HG03575 (cell line): ENCODE measurements at regions not wholly inside any gene's neighbourhood (a gene's known extent, or its start where the extent isn't known, plus 50 kb on each side); places are given as distances from the start of the nearest gene placed in this dataset.

Experiments
- ATAC-seq: cut with Tn5 transposase; IDR thresholded peaks from one replicate; pipeline ENCODE4 v1.9.1; 2021; ENCODE audit not compliant: unreplicated experiment, insufficient number of reproducible peaks, low FRiP score; ENCODE audit errors: extremely low read depth

DNA sequence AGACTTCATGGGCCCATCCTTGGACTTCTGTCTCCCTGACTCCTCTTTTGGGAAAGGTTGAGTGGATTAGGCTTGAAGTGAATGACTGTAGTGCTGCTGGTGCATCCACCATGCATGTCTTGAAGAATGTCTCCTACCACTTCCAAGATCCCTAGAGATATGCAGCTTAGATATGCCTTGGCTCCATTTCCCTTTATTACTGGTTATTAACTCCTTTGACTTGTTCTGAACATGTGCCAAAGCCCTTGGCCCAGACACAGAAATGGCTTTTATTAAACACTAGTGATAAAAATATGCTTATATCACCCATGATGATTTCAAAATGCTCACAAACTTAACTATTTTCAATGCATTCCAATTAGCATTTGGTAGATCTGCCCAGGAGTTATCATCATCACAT, 90.0 kb upstream of the SLC14A2 start:
- no peak for ATAC-seq

DNA sequence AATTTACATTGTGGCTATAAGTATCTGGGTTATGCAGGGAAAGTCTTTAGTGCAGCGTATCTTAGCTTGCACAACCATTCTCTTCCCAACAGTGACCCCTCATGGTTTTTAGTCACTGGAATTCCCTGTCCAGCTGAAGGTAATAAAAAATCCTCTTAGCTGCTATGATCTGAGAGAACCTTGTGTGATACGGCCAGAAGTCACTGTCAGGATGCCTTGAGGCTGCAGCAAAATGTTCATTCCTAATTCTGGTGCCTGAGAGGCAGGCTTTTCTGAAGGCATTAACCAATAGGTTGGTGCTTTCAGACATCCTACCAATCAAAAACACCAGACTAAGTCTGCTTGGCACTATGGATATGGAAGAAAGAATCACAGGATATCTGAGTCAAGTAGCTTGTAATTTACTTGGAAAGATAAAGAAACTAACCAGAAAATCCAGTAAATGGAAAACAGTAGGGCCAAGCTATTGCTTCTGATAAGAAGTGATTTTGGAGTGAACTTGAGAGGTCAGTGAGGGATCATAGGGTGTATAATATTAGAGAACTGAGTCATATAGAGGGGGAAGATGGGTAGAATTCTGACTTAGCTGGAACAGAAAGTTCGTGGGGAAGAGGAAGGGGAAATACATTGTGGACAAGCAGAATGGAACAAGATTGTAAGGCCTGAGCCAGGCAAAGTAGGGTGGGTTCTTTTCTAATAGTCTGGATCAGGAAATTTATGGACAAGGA, 89.0 kb upstream of the SLC14A2 start:
- no peak for ATAC-seq

DNA sequence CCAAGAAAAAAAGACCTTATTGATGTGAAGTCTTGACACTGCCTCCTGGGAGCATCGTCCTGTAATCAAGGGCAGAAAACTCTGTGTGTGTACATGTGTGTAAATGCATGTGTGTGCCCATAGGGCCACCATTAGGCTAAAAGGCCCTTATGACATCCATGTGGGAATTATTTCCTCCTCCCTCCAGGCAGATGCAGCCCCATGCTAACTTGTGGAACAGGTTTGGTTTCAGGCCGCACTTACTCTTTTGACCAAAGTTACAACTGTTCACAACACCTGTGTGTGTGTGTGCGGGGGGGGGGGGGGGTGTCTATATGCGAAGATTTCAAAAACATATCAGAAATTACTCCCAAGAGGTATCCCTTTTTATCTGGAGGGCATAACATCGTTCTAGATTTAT, 87.4 kb upstream of the SLC14A2 start:
- no peak for ATAC-seq

DNA sequence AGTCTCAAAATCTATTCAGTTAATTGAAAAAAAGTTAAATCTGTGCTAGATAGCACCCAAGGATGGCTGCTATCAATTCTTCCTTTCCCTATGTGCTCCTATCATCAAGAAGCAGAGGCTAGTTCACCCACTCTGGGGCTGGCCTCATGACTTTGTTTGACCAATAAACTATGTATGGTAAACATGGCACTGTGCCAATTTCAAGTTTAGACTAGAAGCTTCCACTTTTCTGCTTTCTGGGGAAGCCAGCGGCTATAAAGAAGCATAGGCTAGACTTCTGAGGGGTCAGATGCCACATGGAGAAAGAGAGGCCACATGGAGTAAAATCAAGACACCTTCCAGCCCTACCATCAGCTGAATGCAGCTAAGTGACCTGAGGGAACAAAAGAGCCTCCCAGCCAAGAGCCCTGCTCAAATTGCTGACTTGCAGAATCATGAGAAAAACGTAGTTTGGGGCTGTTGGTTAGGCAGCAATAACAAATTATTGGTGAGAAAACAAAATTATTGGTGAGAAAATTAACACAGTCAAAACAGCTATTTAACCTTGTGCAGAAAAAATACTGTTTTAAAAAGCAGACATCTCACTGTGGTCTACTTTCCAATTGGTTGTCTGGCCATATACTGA, 86.5 kb upstream of the SLC14A2 start:
- no peak for ATAC-seq

DNA sequence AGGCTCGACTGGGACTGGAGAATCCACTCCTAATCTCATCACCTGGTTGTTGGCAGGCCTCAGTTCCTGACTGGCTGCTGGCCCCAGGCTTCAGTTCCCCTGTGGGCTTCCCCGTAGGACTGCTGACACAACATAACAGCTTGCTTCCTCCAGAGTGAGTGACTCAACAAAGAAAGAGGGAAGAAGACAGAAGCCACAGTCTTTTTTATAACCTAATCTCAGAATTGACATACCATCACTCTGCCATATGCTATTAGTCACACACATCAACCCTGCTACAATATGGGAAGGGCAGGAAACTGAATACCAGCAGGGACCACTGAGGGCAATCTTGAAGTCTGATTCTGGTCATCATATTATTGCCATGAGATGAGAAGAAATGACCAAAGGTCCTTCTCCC, 76.8 kb upstream of the SLC14A2 start:
- ATAC-seq: no peak

DNA sequence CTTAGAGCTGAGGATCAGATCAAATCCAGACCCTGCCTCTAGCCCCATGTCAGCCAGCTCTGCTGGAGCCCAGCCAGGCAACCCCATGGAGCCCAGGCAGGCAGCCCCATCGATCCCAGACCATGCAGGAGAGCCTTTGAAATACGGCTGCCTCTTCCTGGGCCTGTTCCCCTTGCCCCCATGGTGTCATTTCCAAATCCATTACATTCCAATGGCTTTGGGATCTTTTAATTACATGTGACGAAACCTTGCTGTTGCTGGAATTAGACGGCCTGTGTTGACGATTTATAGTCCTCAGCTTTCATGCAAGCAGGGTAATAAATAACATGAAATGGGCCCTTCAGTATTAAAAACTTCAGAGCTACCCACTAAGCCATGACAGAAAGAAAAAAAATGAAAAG, 75.8 kb upstream of the SLC14A2 start:
- no peak for ATAC-seq

DNA sequence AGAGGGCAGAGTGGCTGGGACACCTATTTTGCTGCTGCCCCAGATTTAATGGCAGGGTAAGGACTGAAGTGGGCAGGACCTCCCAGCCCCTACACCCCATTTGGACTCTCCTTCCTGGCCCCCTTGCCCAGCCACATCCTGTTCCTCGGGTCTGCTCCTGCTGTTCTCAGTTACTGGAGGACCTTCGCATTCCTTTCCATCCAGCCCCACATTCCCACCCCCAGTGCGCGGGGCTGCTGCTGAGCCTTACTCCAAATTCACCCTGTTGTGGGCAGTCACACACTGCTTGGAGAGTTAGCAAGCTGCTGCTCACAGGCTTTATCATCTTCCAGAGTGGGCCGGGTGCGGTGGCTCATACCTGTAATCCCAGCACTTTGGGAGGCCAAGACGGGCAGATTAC, 75.2 kb upstream of the SLC14A2 start:
- ATAC-seq: no peak

DNA sequence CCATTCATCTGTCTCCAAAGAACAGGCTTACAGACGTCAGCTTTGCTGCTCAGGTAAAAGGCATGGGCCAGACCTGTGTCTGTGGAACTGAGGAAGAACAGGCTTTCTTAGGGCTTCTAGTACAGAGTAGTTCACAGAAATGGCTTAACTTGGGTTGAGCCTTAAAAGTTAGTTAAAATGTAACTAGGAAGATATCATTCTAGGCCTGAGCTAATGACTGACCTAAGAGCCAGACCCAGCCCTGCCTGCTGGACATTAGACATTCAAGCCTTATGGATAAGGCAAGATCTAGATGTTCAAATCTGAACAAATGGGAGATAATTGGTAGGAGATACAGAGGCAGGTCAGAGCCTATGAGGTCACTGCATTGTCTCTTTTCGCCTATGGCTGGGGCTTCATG, 73.9 kb upstream of the SLC14A2 start:
- ATAC-seq: no peak

DNA sequence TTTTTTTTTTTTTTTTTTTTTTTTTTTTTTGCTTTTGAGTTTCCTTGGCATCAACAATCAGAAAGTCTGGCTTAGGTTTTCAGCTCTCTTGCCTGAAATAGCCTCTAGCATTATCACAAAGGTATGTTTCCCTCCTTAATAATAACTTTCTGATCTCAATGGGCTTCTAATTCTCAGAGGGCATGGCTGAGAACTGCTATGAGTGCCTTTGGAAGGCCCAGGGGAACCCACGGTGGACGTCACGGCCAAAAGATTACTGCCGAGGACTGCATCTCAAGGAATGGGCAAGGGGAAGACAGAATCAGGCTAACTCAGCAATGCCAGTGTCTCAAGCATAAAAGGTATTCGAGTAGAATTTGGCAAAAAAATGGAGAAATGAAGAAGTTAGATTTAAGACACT, 73.2 kb upstream of the SLC14A2 start:
- no peak for ATAC-seq

GRCh38 chr18:45547910-45548309, 67.4 kb upstream of the SLC14A2 start:
- no peak for ATAC-seq

DNA sequence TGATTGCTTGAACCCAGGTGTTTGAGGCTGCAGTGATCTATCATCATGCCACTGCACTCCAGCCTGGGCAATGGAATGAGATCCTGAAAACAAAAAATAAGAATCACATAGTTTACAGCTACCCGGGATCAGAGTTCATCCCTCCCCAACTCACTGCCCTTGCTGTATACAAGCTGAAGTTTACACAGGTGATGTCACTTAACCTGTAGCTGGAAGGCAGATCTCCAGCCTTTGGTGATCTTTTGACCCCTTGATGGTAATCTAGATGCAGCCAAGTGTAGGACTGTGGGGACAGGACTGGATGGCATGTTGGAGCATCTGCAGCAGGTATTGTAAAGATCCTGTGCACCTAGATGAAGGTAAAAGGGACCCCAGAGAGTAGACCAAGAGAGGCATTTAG, 66.7 kb upstream of the SLC14A2 start:
- ATAC-seq: no peak

DNA sequence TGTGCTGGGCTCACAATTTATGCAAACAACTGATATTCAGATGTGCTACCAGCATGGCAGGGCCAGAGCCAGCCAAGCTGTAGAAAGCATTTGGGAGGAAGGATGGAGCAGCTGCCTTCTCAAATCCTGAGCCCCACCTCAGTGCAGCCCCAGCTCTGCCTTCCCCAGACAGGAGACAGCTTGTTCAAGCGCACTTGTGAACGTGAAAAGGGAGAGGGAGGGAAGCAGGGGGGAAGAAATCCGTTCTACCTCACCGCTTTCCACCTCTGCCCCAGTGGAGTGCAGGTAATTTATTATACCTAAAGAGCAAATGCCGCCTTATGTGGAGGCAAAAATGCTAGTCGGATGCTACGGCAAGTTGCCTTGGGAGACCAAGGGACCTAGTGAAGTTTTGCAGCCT, 66.0 kb upstream of the SLC14A2 start:
- no peak for ATAC-seq

GRCh38 chr18:45551142-45551815, 64.0 kb upstream of the SLC14A2 start:
- no peak for ATAC-seq

- no peak for ATAC-seq
Measured at GRCh38 chr18:45553723-45554388, 61.4 kb upstream of the SLC14A2 start.

- no peak for ATAC-seq
Measured at GRCh38 chr18:45554389-45554737, 60.9 kb upstream of the SLC14A2 start.

DNA sequence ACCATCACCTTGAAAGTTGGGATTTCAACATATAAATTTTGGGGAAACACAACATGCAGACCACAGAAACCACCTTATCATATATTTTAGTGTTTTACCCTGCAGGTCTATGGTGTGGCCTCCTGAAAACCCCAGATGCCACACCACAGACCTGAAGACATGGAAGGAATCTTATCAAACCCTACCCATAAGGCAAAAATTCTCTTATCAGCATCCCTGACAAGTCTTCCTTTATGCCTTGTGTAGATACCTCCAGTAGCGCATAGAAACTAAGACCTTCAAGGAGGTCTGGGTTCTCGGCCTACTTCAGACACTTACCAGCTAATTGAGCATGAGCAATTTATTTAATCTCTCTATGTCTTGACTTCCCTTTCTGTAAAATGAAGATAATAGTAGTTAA, 59.1 kb upstream of the SLC14A2 start:
- ATAC-seq: no peak

- ATAC-seq: no peak
Measured at GRCh38 chr18:45557287-45557686, 58.0 kb upstream of the SLC14A2 start.

DNA sequence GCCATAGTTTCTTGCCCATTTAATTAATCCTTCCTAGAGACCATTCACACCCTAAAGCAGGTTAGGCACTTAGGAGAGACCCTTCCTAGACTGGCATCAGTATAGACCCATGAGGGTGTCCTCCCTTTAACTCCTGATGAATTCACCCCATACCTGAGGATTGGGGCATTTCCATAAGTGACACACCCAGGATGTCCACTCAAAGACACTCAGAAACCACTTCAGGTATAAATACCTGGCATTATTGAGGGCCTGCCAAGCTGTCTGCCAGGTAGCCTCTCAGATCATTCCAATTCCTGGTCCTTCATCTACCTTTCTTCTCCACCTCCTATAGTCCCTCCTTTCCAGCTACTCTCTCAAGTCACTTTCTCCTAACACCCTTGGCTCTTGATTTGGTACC, 57.5 kb upstream of the SLC14A2 start:
- ATAC-seq: no peak

GRCh38 chr18:45559258-45559657, 56.0 kb upstream of the SLC14A2 start:
- ATAC-seq: no peak

- ATAC-seq: no peak
Measured at GRCh38 chr18:45560870-45561269, 54.4 kb upstream of the SLC14A2 start.
